ENCODE measurements at regions not wholly inside any gene's neighbourhood (a gene's known extent, or its start where the extent isn't known, plus 50 kb on each side); places are given as distances from the start of the nearest gene placed in this dataset.

- TF ChIP-seq GATA2 (IDR thresholded peaks at IDR 0.05; ENCODE audit: low read depth, low read length) (no peak), GATA3 (IDR thresholded peaks at IDR 0.05; ENCODE audit: low read depth, low read length) (no peak)
Measured at GRCh38 chrX:106454991-106455390, 156.8 kb upstream of the RADX start.
